ENCODE measurements at regions not wholly inside any gene's neighbourhood (a gene's known extent, or its start where the extent isn't known, plus 50 kb on each side); places are given as distances from the start of the nearest gene placed in this dataset.

- TF ChIP-seq EZH2phosphoT487 (IDR thresholded peaks at IDR 0.05; ENCODE audit: insufficient read depth, low read depth) (no peak), EZH2 (IDR thresholded peaks at IDR 0.05; ENCODE audit: insufficient read depth, poor library complexity, severe bottlenecking) (no peak)
Measured at GRCh38 chr21:23936224-23936623, 1671.1 kb downstream of the MRPL39 start.

Data from GM23248 (cell line).